ENCODE measurements at regions not wholly inside any gene's neighbourhood (a gene's known extent, or its start where the extent isn't known, plus 50 kb on each side); places are given as distances from the start of the nearest gene placed in this dataset.
A peak's percentile ranks its signal among the peaks of the same experiment; 100 is the strongest.

GRCh38 chr5:62690421-62690820, 111.8 kb downstream of the LRRC70 start:
- H3K4me3 ChIP-seq = no peak overlapping the region
- no peak for TF ChIP-seq CTCF (IDR thresholded peaks at IDR 0.05)
- H3K36me3 ChIP-seq (ENCODE audit: insufficient read depth in 1 of 2, low read depth in 1 of 2) = no peaks in the 10 kb centered on the region
- ATAC-seq (no peak), DNase-seq (no peak)
- no peaks in the 10 kb centered on the region for H3K27me3 ChIP-seq (ENCODE audit: insufficient read depth in 3 of 3, low read length in 2 of 3)
- intact Hi-C loops (cut with DNase I) = no loop called here
- 72 to 75% (median 72%) methylated on average over 6 of the region's 6 CpGs for WGBS, 3 donors
- H3K27ac ChIP-seq = no peak overlapping the region
- H3K4me1 ChIP-seq = no peaks in the 10 kb centered on the region
- H3K9me3 ChIP-seq = no peaks in the 10 kb centered on the region

- 61 to 70% (median 67%) methylated on average over 9 of the region's 9 CpGs for WGBS, 3 donors
- Histone ChIP-seq H3K27me3 (ENCODE audit: insufficient read depth in 3 of 3, low read length in 2 of 3) (no peaks in the 10 kb centered on the region), H3K4me1 (no peaks in the 10 kb centered on the region), H3K27ac (no peak overlapping the region), H3K4me3 (peak overlapping the region; percentile 9), H3K9me3 (no peaks in the 10 kb centered on the region), H3K36me3 (ENCODE audit: insufficient read depth in 1 of 2, low read depth in 1 of 2) (no peaks in the 10 kb centered on the region)
- no peak for TF ChIP-seq CTCF (IDR thresholded peaks at IDR 0.05)
- DNase-seq (no peak), ATAC-seq (no peak)
- intact Hi-C loops (cut with DNase I) = no loop called here
These were observed 111.2 kb downstream of the LRRC70 start for GRCh38 chr5:62689599-62690368.

GRCh38 chr5:62686692-62687091, 108.1 kb downstream of the LRRC70 start:
- intact Hi-C loops (cut with DNase I) = no loop called here
- no peaks in the 10 kb centered on the region for H3K27me3 ChIP-seq (ENCODE audit: insufficient read depth in 3 of 3, low read length in 2 of 3)
- no peaks in the 10 kb centered on the region for H3K9me3 ChIP-seq
- ATAC-seq = no peak
- 69 to 76% (median 73%) methylated on average over 1 of the region's 1 CpG for WGBS, 3 donors
- no peaks in the 10 kb centered on the region for H3K4me1 ChIP-seq
- no peak overlapping the region for H3K4me3 ChIP-seq
- no peak for DNase-seq
- H3K36me3 ChIP-seq (ENCODE audit: insufficient read depth in 1 of 2, low read depth in 1 of 2) = no peaks in the 10 kb centered on the region
- no peak for TF ChIP-seq CTCF (IDR thresholded peaks at IDR 0.05)
- H3K27ac ChIP-seq = no peak overlapping the region

GRCh38 chr5:62685221-62685620, 106.6 kb downstream of the LRRC70 start:
- Histone ChIP-seq H3K4me1 (no peaks in the 10 kb centered on the region), H3K4me3 (no peak overlapping the region), H3K36me3 (ENCODE audit: insufficient read depth in 1 of 2, low read depth in 1 of 2) (no peaks in the 10 kb centered on the region), H3K9me3 (no peaks in the 10 kb centered on the region), H3K27me3 (ENCODE audit: insufficient read depth in 3 of 3, low read length in 2 of 3) (no peaks in the 10 kb centered on the region), H3K27ac (no peak overlapping the region)
- intact Hi-C loops (cut with DNase I) = no loop called here
- no peak for TF ChIP-seq CTCF (IDR thresholded peaks at IDR 0.05)
- ATAC-seq = no peak
- no peak for DNase-seq

GRCh38 chr5:62684310-62684709, 105.7 kb downstream of the LRRC70 start:
- Histone ChIP-seq H3K27ac (no peak overlapping the region), H3K27me3 (ENCODE audit: insufficient read depth in 3 of 3, low read length in 2 of 3) (no peaks in the 10 kb centered on the region), H3K4me3 (no peak overlapping the region), H3K9me3 (no peaks in the 10 kb centered on the region), H3K4me1 (no peaks in the 10 kb centered on the region), H3K36me3 (ENCODE audit: insufficient read depth in 1 of 2, low read depth in 1 of 2) (no peaks in the 10 kb centered on the region)
- 86 to 100% (median 93%) methylated on average over 1 of the region's 1 CpG for WGBS, 3 donors
- ATAC-seq (no peak), DNase-seq (no peak)
- no peak for TF ChIP-seq CTCF (IDR thresholded peaks at IDR 0.05)
- intact Hi-C loops (cut with DNase I) = no loop called here
